ENCODE measurements at regions not wholly inside any gene's neighbourhood (a gene's known extent, or its start where the extent isn't known, plus 50 kb on each side); places are given as distances from the start of the nearest gene placed in this dataset.

DNA sequence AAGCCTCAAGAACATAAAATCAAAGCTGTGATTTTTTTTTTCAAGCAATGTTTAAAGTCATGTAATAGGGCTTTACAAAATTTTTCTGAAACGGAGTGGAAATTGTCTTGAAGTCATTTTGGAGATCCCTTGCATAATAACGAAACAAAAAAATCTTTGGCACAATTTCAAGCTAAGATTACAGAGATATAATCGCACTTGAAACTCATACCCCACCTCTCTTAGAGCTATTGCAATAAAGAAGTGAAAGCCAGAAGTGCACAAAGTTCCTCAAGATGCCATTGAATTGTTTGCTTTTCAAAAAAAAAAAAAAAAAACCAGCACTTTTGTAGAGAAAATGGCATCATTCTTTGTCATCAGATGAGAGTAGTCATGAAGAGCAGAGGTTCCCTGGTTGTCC lies 152.3 kb downstream of the PAX3 start:
- DNase-seq (ENCODE audit: low read depth), result no peak

GRCh38 chr2:222142027-222142426 lies 156.8 kb downstream of the PAX3 start:
- peak; percentile 87 for DNase-seq (ENCODE audit: low read depth)

DNA sequence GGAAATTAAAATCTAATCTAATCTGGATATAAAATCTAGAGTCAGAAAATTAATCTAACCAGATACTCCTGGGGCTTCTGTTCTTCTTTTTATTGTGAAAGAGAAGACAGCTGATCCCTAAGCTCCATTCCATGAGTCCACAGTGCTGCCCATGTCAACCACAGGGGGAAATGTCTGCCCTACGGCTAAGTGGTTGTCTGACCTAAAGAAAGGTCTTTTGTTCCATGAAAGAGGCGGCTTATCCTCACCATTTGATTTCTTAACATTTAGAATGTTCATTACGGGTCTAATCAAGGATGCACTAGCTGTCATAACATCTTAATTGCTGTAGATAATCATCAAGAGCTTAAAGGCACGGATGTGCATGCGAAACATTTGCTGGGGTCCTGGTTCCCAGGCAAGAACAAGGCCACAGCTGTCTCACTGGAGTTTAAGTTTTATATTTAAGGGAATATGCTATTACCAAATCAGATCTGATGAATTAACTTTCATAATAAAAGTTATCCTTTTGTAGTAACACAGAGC lies 162.6 kb downstream of the PAX3 start:
- no peak for DNase-seq (ENCODE audit: low read depth)

DNA sequence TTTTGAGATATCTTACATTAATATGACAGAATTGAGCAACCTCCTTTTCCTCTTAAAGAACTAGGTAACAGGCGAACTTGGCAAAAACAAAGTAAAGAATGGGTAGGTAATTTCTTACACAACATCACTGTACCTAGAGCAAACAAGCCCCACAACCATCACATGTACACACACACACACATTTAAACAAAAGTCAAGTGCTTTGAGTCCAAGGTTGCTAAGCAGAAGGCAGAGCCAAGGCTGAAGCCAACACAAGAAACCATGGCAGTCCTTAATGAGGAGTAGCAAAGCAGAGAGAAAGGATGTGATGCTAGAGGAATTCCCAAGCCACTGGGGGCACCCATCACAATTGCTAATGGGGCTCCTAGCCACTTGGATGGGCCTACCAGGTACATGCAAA lies 164.1 kb downstream of the PAX3 start:
- DNase-seq (ENCODE audit: low read depth), result no peak

GRCh38 chr2:222133897-222134296 lies 164.9 kb downstream of the PAX3 start:
- DNase-seq (ENCODE audit: low read depth), result no peak

- DNase-seq (ENCODE audit: low read depth), result no peak
These were observed 167.9 kb downstream of the PAX3 start for GRCh38 chr2:222130855-222131254.

GRCh38 chr2:222127660-222128059 lies 171.1 kb downstream of the PAX3 start:
- DNase-seq (ENCODE audit: low read depth), result no peak

GRCh38 chr2:222120933-222121332 lies 177.9 kb downstream of the PAX3 start:
- no peak for DNase-seq (ENCODE audit: low read depth)

DNA sequence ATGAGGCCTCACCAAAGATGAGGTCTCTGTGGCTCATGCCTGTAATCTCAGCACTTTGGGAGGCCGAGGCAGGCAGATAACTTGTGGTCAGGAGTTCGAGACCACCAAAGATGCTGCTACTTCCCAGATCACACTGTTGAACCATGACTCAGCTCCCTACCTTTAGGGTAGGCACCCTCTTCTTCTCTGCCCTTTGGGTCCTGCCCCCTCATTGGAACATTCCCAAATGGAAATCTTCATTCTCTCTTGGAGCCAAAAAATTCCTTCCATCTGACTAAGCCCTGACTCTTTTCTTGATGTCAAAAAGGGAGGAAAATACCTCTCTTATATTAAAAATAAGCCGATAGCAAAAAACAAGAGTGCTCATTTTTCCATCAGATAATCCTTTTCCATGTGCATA lies 183.5 kb downstream of the PAX3 start:
- no peak for DNase-seq (ENCODE audit: low read depth)

DNA sequence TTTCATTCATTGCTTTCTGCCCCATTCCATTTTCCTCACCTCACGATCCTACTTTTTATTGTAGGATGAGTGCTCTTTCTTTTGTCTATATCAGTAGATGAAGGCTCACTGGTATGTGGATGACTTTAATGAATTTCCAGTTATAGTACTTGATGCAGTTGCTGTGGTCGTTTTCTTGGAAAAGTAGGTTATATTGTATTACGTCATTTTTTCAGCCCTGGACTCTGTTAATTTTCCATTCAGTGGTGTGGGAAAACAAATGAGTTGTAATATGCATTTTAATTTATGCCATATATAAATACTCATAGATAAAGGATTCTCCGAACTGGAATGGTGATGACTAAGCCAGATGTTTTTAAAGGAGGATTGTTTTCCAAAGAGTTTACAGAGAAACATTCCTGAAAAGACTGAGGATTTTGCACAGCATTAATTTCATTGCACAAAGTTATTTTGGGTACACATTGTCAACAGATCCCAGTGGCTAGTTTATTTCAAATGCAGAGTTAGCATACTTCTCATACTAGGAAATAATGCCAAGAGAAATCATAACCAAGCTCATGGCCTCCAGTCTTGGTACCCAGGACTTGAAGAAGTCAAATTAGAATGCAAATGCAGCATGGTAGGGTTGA lies 189.7 kb downstream of the PAX3 start:
- DNase-seq (ENCODE audit: low read depth), result no peak

- no peak for DNase-seq (ENCODE audit: low read depth)
These were observed 190.3 kb downstream of the PAX3 start for GRCh38 chr2:222108497-222108896.

DNA sequence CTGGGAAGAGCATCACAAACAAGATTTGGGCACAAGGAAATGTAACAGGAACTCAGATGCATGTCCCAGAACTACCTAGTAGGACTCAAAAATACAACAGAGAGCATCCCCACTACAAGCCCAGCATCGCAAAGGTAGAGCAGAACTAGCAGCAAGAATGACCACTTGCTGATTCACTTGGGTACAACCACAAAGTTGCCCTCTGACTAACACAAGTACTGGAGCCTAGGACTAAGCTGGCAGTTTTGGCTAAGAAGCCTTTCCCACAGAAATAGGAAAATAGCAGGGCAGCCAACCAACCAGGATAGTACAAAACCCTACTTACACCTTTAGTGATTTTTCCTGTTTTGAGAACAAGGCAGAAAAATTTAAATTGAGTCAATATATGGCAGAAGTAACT lies 193.8 kb downstream of the PAX3 start:
- peak; percentile 29 for DNase-seq (ENCODE audit: low read depth)

GRCh38 chr2:222102575-222103349 lies 196.0 kb downstream of the PAX3 start:
- no peak for DNase-seq (ENCODE audit: low read depth)

- DNase-seq (ENCODE audit: low read depth), result no peak
These were observed 197.8 kb downstream of the PAX3 start for GRCh38 chr2:222100704-222101699.

- no peak for DNase-seq (ENCODE audit: low read depth)
These were observed 210.2 kb downstream of the PAX3 start for GRCh38 chr2:222088561-222088960.

GRCh38 chr2:222087998-222088397 lies 210.8 kb downstream of the PAX3 start:
- DNase-seq (ENCODE audit: low read depth), result no peak

GRCh38 chr2:222082201-222082600 lies 216.6 kb downstream of the PAX3 start:
- no peak for DNase-seq (ENCODE audit: low read depth)

DNA sequence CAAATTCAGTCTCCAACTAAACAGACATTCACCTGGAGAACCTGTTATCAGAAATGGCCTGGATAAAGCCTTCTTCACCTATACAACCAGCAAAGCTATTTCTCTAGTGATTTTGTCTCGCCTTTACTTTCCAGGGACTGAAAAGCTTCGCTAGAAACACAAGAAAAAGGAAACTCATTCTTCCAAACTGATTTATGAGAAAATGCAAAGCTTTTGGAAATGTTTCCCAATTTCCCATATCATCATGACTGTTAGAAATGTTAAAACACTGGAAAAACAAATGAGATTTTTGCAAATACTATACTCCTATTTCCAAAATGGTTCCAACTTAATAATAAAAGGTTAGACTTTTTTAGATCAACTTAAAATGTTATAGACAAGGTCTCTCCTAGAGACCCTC lies 218.7 kb downstream of the PAX3 start:
- no peak for DNase-seq (ENCODE audit: low read depth)

GRCh38 chr2:222076973-222077690 lies 221.7 kb downstream of the PAX3 start:
- no peak for DNase-seq (ENCODE audit: low read depth)

DNA sequence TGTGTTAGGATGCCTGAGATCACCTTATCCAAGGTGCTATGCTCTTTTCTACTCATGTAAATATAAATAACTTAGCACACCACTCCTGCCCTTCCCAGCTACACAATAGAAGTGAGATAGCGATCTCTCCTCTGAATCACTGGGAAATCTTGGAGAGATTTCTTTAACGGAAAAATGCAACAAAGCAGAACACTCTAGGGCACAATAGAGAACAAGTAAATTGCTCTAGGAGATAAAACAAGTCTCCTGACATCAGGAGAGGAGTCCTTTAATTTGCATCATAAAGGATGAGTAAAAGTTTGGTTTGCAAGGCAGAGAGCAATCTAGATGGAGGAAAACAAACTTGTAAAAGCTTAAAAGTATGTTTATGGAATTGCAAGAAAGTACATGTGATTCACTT lies 224.1 kb downstream of the PAX3 start:
- no peak for DNase-seq (ENCODE audit: low read depth)

- DNase-seq (ENCODE audit: low read depth), result no peak
These were observed 226.9 kb downstream of the PAX3 start for GRCh38 chr2:222071911-222072310.

- DNase-seq (ENCODE audit: low read depth), result no peak
These were observed 234.5 kb downstream of the PAX3 start for GRCh38 chr2:222064286-222064685.
